GM12878 (cell line): ENCODE measurements at regions not wholly inside any gene's neighbourhood (a gene's known extent, or its start where the extent isn't known, plus 50 kb on each side); places are given as distances from the start of the nearest gene placed in this dataset.

Experiments
- ATAC-seq: fragments of 200-7000 bp; cut with Tn5 transposase; 3 replicates; pipeline ENCODE4 v1.9.1; 2020; ENCODE audit warnings: mild to moderate bottlenecking, moderate library complexity
- BruUV-seq: library from RNA; stranded (reverse); fragments of 400-500 nt; replicated peaks from 2 replicates; lab custom pipeline; 2021; lab: Mats Ljungman, UMichigan
- CTCF ChIA-PET: fragments of 300-600 bp; sonication (Branson Sonifier 250); formaldehyde crosslinking; extraction: SDS; loops from one replicate; lab custom pipeline; 2021; ENCODE audit warnings: inconsistent platforms; lab: Yijun Ruan, JAX
- POLR2A ChIA-PET: fragments of 350-600 bp; formaldehyde crosslinking; extraction: SDS; loops from one replicate; lab custom pipeline; 2021; ENCODE audit warnings: inconsistent platforms; lab: Charles Lee
- RAD21 ChIA-PET: fragments of 300-600 bp; sonication (Branson Sonifier 250); formaldehyde crosslinking; loops from one replicate; lab custom pipeline; 2023; ENCODE audit warnings: antibody characterized with exemption; ENCODE audit not compliant: unreplicated experiment; lab: Charles Lee
- SMC1A ChIA-PET: fragments of 300-600 bp; sonication (Branson Sonifier 250); formaldehyde crosslinking; loops from one replicate; lab custom pipeline; 2023; ENCODE audit not compliant: unreplicated experiment, uncharacterized antibody; lab: Charles Lee
- DNase-seq: peaks from one replicate; pipeline ENCODE4 v3.0.0-alpha.2; 2011; ENCODE audit warnings: low read depth, low spot score
- FAIRE-seq: peaks from 3 replicates; lab custom pipeline; 2011; peaks lifted over from hg19 to GRCh38; lab: Jason Lieb, UNC
- H2AFZ ChIP-seq: 2 replicates; pipeline ENCODE4 v1.6.0; 2011; ENCODE audit warnings: low read depth, low read length, control low read depth; ENCODE audit not compliant: control insufficient read depth
- H3K27ac ChIP-seq: 2 replicates; pipeline ENCODE4 v1.5.1; 2011; ENCODE audit warnings: control low read depth; ENCODE audit not compliant: control insufficient read depth, insufficient read depth
- H3K27me3 ChIP-seq, 2 experiments: replicated peaks in 1 of 2; 2 replicates each; pipeline versions ENCODE4 v1.6.0 to v1.6.1; 2011; ENCODE audit warnings: low read length in 1 of 2; ENCODE audit not compliant: control insufficient read depth in 2 of 2, insufficient read depth in 2 of 2
- H3K36me3 ChIP-seq, 2 experiments: 2 replicates each; pipeline ENCODE4 v1.5.1; 2011; ENCODE audit warnings: low read length in 1 of 2; ENCODE audit not compliant: control insufficient read depth in 2 of 2, insufficient read depth in 2 of 2
- H3K4me1 ChIP-seq: 2 replicates; pipeline ENCODE4 v1.6.1; 2011; ENCODE audit warnings: mild to moderate bottlenecking, low read length, moderate library complexity, mixed read lengths; ENCODE audit not compliant: control insufficient read depth, insufficient read depth
- H3K4me2 ChIP-seq: 2 replicates; pipeline ENCODE4 v1.6.0; 2011; ENCODE audit warnings: control low read depth; ENCODE audit not compliant: control insufficient read depth, insufficient read depth
- H3K4me3 ChIP-seq: fragments of 200-600 bp; sonication (generic); 2 replicates; pipeline ENCODE4 v1.5.1; 2016
- H3K79me2 ChIP-seq: 2 replicates; pipeline ENCODE4 v1.6.0; 2011; ENCODE audit warnings: low read length; ENCODE audit not compliant: control insufficient read depth, insufficient read depth
- H3K9ac ChIP-seq: 2 replicates; pipeline ENCODE4 v1.8.0; 2011; ENCODE audit warnings: low read length, control low read depth, mixed read lengths; ENCODE audit not compliant: control insufficient read depth, insufficient read depth
- H3K9me3 ChIP-seq: replicated peaks from 3 replicates; pipeline ENCODE4 v1.5.1; 2011; ENCODE audit warnings: mild to moderate bottlenecking, low read length; ENCODE audit not compliant: control insufficient read depth, insufficient read depth
- H4K20me1 ChIP-seq: 2 replicates; pipeline ENCODE4 v1.6.0; 2011; ENCODE audit not compliant: control insufficient read depth, insufficient read depth
- ATF7 ChIP-seq: fragments of 450-650 bp; IDR thresholded peaks from 2 replicates; pipeline ENCODE4 v1.6.1; 2016; ENCODE audit warnings: low read depth, mild to moderate bottlenecking
- BACH1 ChIP-seq: fragments of 450-650 bp; IDR thresholded peaks from 2 replicates; pipeline ENCODE4 v1.6.1; 2017; ENCODE audit warnings: mild to moderate bottlenecking, borderline replicate concordance
- BHLHE40 ChIP-seq, 2 experiments: fragments of 450-650 bp in 1 of 2; IDR thresholded peaks; 2 replicates each; pipeline ENCODE4 v1.6.1; 2011 to 2017; ENCODE audit warnings: low read depth in 2 of 2, borderline replicate concordance in 1 of 2, improper control_type of control experiment in 1 of 2, low read length in 1 of 2, mild to moderate bottlenecking in 1 of 2
- CREB1 ChIP-seq: IDR thresholded peaks from 2 replicates; pipeline ENCODE4 v1.6.1; 2012; ENCODE audit warnings: low read depth, mild to moderate bottlenecking, inconsistent platforms
- CTCF ChIP-seq, 3 experiments: IDR thresholded peaks in 2 of 3; conservative IDR thresholded peaks in 1 of 3; 2 replicates each; pipeline ENCODE4 v1.5.1; 2011; ENCODE audit warnings: low read depth in 3 of 3, low read length in 3 of 3, mild to moderate bottlenecking in 3 of 3, control low read depth in 2 of 3, moderate library complexity in 2 of 3, inconsistent platforms in 1 of 3, mixed read lengths in 1 of 3; ENCODE audit not compliant: control insufficient read depth in 2 of 3, insufficient read depth in 1 of 3; ENCODE audit errors: extremely low read depth in 1 of 3
- FOXM1 ChIP-seq: IDR thresholded peaks from 2 replicates; pipeline ENCODE4 v1.6.1; 2012; ENCODE audit warnings: low read depth, mild to moderate bottlenecking, inconsistent platforms, low read length, moderate library complexity
- GATAD2B ChIP-seq: fragments of 450-650 bp; conservative IDR thresholded peaks from 2 replicates; pipeline ENCODE4 v1.6.1; 2017; ENCODE audit warnings: low read depth, mild to moderate bottlenecking, moderate library complexity
- IRF4 ChIP-seq: IDR thresholded peaks from 2 replicates; pipeline ENCODE4 v1.6.1; 2011; ENCODE audit warnings: low read depth, low read length
- KLF5 ChIP-seq: fragments of 450-650 bp; IDR thresholded peaks from 2 replicates; pipeline ENCODE4 v1.6.1; 2014; ENCODE audit warnings: mild to moderate bottlenecking; ENCODE audit not compliant: partially characterized antibody
- MLLT1 ChIP-seq: fragments of 450-650 bp; IDR thresholded peaks from 2 replicates; pipeline ENCODE4 v1.6.1; 2016; ENCODE audit warnings: mild to moderate bottlenecking
- POU2F2 ChIP-seq: IDR thresholded peaks from 3 replicates; pipeline ENCODE4 v1.6.1; 2011; ENCODE audit warnings: low read depth, mild to moderate bottlenecking, low read length, borderline replicate concordance
- RAD21 ChIP-seq: IDR thresholded peaks from 2 replicates; pipeline ENCODE4 v1.6.1; 2011; ENCODE audit warnings: mild to moderate bottlenecking, low read depth, low read length, moderate library complexity; ENCODE audit not compliant: insufficient read depth
- SP1 ChIP-seq: IDR thresholded peaks from one replicate; pipeline ENCODE4 v1.6.1; 2011; ENCODE audit warnings: low read depth, low read length
- STAT1 ChIP-seq: fragments of 450-650 bp; conservative IDR thresholded peaks from 2 replicates; pipeline ENCODE4 v1.6.1; 2014; ENCODE audit warnings: antibody characterized with exemption, mild to moderate bottlenecking
- TAF1 ChIP-seq: IDR thresholded peaks from 2 replicates; pipeline ENCODE4 v1.6.1; 2011; ENCODE audit warnings: mild to moderate bottlenecking, low read depth, low read length, borderline replicate concordance
- TCF7 ChIP-seq: IDR thresholded peaks from 2 replicates; pipeline ENCODE4 v1.6.1; 2014; ENCODE audit warnings: antibody characterized with exemption, borderline replicate concordance
- YBX1 ChIP-seq: fragments of 450-650 bp; IDR thresholded peaks from 2 replicates; pipeline ENCODE4 v1.6.1; 2016; ENCODE audit warnings: antibody characterized with exemption
- ZBED1 ChIP-seq: IDR thresholded peaks from 2 replicates; pipeline ENCODE4 v1.6.1; 2016; ENCODE audit warnings: borderline replicate concordance
- WGBS: methylation state at CpG from one replicate; pipeline ENCODE4 v1.1.6; 2016; ENCODE audit warnings: low lambda C conversion rate; ENCODE audit not compliant: insufficient replicate concordance, insufficient coverage; ENCODE audit errors: missing lambda C conversion rate; 5-methylcytosine and 5-hydroxymethylcytosine counted together
- in situ Hi-C: fragments of 300-500 bp; cut with MboI; formaldehyde crosslinking; loops from 9 replicates; pipeline ENCODE4 v1.14.3; 2018; ENCODE audit warnings: mixed read lengths
- intact Hi-C: fragments of 100-400 bp; cut with micrococcal nuclease; formaldehyde crosslinking; loops from one replicate; pipeline ENCODE4 v1.14.2; 2022; ENCODE audit not compliant: unreplicated experiment

- Histone ChIP-seq H3K4me1 (peaks cover 29% of the 10 kb centered on the region), H4K20me1 (no peaks in the 10 kb centered on the region), H3K4me3 (no peak overlapping the region), H3K36me3 (no peaks in the 10 kb centered on the region; a peak in 1 of 4 replicates), H3K4me2 (0 out of 2 replicates have a peak overlapping the region, but pooled peaks have one; percentile 7), H2AFZ (peak overlapping the region; percentile 20; the same call in 1 of the 2 replicates), H3K27ac (peak overlapping the region; percentile 99), H3K27me3 (no peaks in the 10 kb centered on the region), H3K9me3 (peaks cover 15% of the 10 kb centered on the region), H3K79me2 (peaks cover 48% of the 10 kb centered on the region), H3K9ac (peak overlapping the region; percentile 65; the same call in 1 of the 2 replicates)
- ChIA-PET CTCF (interaction anchor here (0.5 to 1.6 kb wide), 4 partner anchors 10 to 235 kb away, joined by 3 to 7 read pairs (median 4); no protein-coding TSS in a partner anchor), RAD21 (interaction anchor here (0.7 to 3.8 kb wide), 13 partner anchors 13 to 215 kb away, joined by 3 to 25 read pairs (median 4); no protein-coding TSS in a partner anchor), POLR2A (interaction anchor here (0.7 to 2.4 kb wide), 5 partner anchors 22 to 40 kb away, joined by 3 to 7 read pairs (median 3); no protein-coding TSS in a partner anchor), SMC1A (interaction anchor here (0.6 to 3.6 kb wide), 19 partner anchors 9 to 101 kb away, joined by 3 to 17 read pairs (median 5); no protein-coding TSS in a partner anchor)
- intact Hi-C loops (loop anchor here (1.0 to 2.0 kb wide), 6 partner anchors 27 to 114 kb away; no protein-coding TSS in a partner anchor), in situ Hi-C loops (no loop called here)
- FAIRE-seq: peak; percentile 75
- BruUV-seq: no TSS peak
- peak; percentile 77 for ATAC-seq
- DNase-seq: peak; percentile 93
- WGBS: 26% methylated on average over 8 of the region's 8 CpGs
- TF ChIP-seq TCF7: no peak
- TF ChIP-seq ZBED1: peak; percentile 99
- no peak for TF ChIP-seq CTCF (IDR thresholded peaks at IDR 0.05 in 2 of 3, conservative IDR thresholded peaks at IDR 0.05 in 1 of 3; ENCODE audit: control insufficient read depth in 2 of 3, extremely low read depth in 1 of 3, insufficient read depth in 1 of 3, low read depth in 3 of 3, low read length in 3 of 3)
- peak; percentile 88; the same call in 1 of the 2 replicates for TF ChIP-seq YBX1
- TF ChIP-seq POU2F2: peak; percentile 81
- TF ChIP-seq FOXM1: peak; percentile 97
- peak; percentile 60 for TF ChIP-seq KLF5
- peak; percentile 87 for TF ChIP-seq BACH1
- peak; percentile 81 for TF ChIP-seq ATF7
- TF ChIP-seq CREB1: peak; percentile 57
- TF ChIP-seq SP1: peak; percentile 55
- peak; percentile 100 for TF ChIP-seq GATAD2B
- no peak for TF ChIP-seq TAF1
- peak; percentile 95 for TF ChIP-seq MLLT1
- peak; percentile 34; the same call in 1 of the 2 replicates for TF ChIP-seq RAD21
- TF ChIP-seq BHLHE40 (IDR thresholded peaks at IDR 0.05; ENCODE audit: borderline replicate concordance in 1 of 2, low read depth in 2 of 2, low read length in 1 of 2): peak; percentile 10 to 57; a peak in 2 of 4 replicates
- 0 out of 2 replicates have a peak, but pooled peaks have one; percentile 59 for TF ChIP-seq IRF4
- peak; percentile 19; the same call in 1 of the 2 replicates for TF ChIP-seq STAT1
Observed at GRCh38 chr2:196376984-196377877, 205.9 kb upstream of the STK17B start.
